HEK293 (cell line): ENCODE measurements at regions not wholly inside any gene's neighbourhood (a gene's known extent, or its start where the extent isn't known, plus 50 kb on each side); places are given as distances from the start of the nearest gene placed in this dataset.

Experiments used
- SETDB1 ChIP-seq: IDR thresholded peaks from one replicate; pipeline ENCODE4 v1.6.1; 2017; ENCODE audit warnings: mild to moderate bottlenecking, low read length, moderate library complexity, mixed read lengths; ENCODE audit not compliant: insufficient read length
- SP7 ChIP-seq: fragments of 450-650 bp; formaldehyde crosslinking; IDR thresholded peaks from 2 replicates; pipeline ENCODE4 v1.5.1; 2016; ENCODE audit warnings: missing biosample characterization, missing genetic modification characterization
- YY1 ChIP-seq: fragments of 450-650 bp; formaldehyde crosslinking; IDR thresholded peaks from 2 replicates; pipeline ENCODE4 v1.5.1; 2018; ENCODE audit warnings: missing biosample characterization, missing genetic modification characterization
- ZFP41 ChIP-seq: fragments of 450-650 bp; formaldehyde crosslinking; IDR thresholded peaks from 2 replicates; pipeline ENCODE4 v1.5.1; 2016; ENCODE audit warnings: missing biosample characterization, missing genetic modification characterization, borderline replicate concordance
- ZNF140 ChIP-seq: fragments of 450-650 bp; formaldehyde crosslinking; IDR thresholded peaks from 2 replicates; pipeline ENCODE4 v1.5.1; 2016; ENCODE audit warnings: missing biosample characterization, missing genetic modification characterization
- ZNF274 ChIP-seq, 2 experiments: fragments of 200-500 bp in 1 of 2; fragments of 450-650 bp in 1 of 2; sonication (Bioruptor generic) in 1 of 2; formaldehyde crosslinking in 1 of 2; IDR thresholded peaks; 2 replicates each; pipeline versions ENCODE4 v1.5.1 to v1.6.1; 2014 to 2016; ENCODE audit warnings: borderline replicate concordance in 1 of 2, inconsistent platforms in 1 of 2, low read length in 1 of 2, missing biosample characterization in 1 of 2, missing genetic modification characterization in 1 of 2
- ZNF280C ChIP-seq: fragments of 450-650 bp; formaldehyde crosslinking; IDR thresholded peaks from 2 replicates; pipeline ENCODE4 v1.5.1; 2016; ENCODE audit warnings: missing biosample characterization, missing genetic modification characterization
- TF ChIP-seq, protein P1 (sequence below): fragments of 450-650 bp; formaldehyde crosslinking; IDR thresholded peaks from 2 replicates; pipeline ENCODE4 v1.5.1; 2016; ENCODE audit warnings: missing biosample characterization, missing genetic modification characterization
- TF ChIP-seq, protein P2 (sequence below): fragments of 450-650 bp; formaldehyde crosslinking; IDR thresholded peaks from 2 replicates; pipeline ENCODE4 v1.5.1; 2016; ENCODE audit warnings: missing biosample characterization, missing genetic modification characterization
- TF ChIP-seq, protein P3 (sequence below): fragments of 450-650 bp; formaldehyde crosslinking; IDR thresholded peaks from 2 replicates; pipeline ENCODE4 v1.5.1; 2016; ENCODE audit warnings: missing biosample characterization, missing genetic modification characterization
- TF ChIP-seq, protein P4 (sequence below): fragments of 450-650 bp; formaldehyde crosslinking; optimal IDR thresholded peaks from 2 replicates; pipeline ENCODE3; 2016; ENCODE audit warnings: missing biosample characterization, mild to moderate bottlenecking, missing genetic modification characterization

- no peak for TF ChIP-seq ZNF140 (tag by site-specific recombination)
- TF ChIP-seq, protein P1, sequence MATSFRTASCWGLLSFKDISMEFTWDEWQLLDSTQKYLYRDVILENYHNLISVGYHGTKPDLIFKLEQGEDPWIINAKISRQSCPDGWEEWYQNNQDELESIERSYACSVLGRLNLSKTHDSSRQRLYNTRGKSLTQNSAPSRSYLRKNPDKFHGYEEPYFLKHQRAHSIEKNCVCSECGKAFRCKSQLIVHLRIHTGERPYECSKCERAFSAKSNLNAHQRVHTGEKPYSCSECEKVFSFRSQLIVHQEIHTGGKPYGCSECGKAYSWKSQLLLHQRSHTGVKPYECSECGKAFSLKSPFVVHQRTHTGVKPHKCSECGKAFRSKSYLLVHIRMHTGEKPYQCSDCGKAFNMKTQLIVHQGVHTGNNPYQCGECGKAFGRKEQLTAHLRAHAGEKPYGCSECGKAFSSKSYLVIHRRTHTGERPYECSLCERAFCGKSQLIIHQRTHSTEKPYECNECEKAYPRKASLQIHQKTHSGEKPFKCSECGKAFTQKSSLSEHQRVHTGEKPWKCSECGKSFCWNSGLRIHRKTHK, result no peak
- TF ChIP-seq, protein P2, sequence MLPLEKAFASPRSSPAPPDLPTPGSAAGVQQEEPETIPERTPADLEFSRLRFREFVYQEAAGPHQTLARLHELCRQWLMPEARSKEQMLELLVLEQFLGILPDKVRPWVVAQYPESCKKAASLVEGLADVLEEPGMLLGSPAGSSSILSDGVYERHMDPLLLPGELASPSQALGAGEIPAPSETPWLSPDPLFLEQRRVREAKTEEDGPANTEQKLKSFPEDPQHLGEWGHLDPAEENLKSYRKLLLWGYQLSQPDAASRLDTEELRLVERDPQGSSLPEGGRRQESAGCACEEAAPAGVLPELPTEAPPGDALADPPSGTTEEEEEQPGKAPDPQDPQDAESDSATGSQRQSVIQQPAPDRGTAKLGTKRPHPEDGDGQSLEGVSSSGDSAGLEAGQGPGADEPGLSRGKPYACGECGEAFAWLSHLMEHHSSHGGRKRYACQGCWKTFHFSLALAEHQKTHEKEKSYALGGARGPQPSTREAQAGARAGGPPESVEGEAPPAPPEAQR, result no peak
- no peak for TF ChIP-seq ZNF280C (tag by site-specific recombination)
- TF ChIP-seq, protein P3, sequence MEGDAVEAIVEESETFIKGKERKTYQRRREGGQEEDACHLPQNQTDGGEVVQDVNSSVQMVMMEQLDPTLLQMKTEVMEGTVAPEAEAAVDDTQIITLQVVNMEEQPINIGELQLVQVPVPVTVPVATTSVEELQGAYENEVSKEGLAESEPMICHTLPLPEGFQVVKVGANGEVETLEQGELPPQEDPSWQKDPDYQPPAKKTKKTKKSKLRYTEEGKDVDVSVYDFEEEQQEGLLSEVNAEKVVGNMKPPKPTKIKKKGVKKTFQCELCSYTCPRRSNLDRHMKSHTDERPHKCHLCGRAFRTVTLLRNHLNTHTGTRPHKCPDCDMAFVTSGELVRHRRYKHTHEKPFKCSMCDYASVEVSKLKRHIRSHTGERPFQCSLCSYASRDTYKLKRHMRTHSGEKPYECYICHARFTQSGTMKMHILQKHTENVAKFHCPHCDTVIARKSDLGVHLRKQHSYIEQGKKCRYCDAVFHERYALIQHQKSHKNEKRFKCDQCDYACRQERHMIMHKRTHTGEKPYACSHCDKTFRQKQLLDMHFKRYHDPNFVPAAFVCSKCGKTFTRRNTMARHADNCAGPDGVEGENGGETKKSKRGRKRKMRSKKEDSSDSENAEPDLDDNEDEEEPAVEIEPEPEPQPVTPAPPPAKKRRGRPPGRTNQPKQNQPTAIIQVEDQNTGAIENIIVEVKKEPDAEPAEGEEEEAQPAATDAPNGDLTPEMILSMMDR (tag by site-specific recombination), result no peak
- TF ChIP-seq SETDB1, result no peak
- TF ChIP-seq ZNF274 (IDR thresholded peaks at IDR 0.05; ENCODE audit: low read length), result no peak
- no peak for TF ChIP-seq ZNF274 (tag by site-specific recombination; IDR thresholded peaks at IDR 0.05; ENCODE audit: borderline replicate concordance)
- TF ChIP-seq, protein P4, sequence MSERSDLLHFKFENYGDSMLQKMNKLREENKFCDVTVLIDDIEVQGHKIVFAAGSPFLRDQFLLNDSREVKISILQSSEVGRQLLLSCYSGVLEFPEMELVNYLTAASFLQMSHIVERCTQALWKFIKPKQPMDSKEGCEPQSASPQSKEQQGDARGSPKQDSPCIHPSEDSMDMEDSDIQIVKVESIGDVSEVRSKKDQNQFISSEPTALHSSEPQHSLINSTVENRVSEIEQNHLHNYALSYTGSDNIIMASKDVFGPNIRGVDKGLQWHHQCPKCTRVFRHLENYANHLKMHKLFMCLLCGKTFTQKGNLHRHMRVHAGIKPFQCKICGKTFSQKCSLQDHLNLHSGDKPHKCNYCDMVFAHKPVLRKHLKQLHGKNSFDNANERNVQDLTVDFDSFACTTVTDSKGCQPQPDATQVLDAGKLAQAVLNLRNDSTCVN (tag by site-specific recombination), result no peak
- TF ChIP-seq YY1 (tag by site-specific recombination), result no peak
- no peak for TF ChIP-seq ZFP41
- TF ChIP-seq SP7 (tag by site-specific recombination), result no peak
Measured at GRCh38 chr18:54020156-54020745, 204.2 kb downstream of the MBD2 start.
